Osteocyte (in vitro differentiated cells): ENCODE measurements at regions not wholly inside any gene's neighbourhood (a gene's known extent, or its start where the extent isn't known, plus 50 kb on each side); places are given as distances from the start of the nearest gene placed in this dataset.

Experiments used
- DNase-seq: peaks from one replicate; pipeline ENCODE4 v3.0.0; 2021; ENCODE audit warnings: mixed read lengths; ENCODE audit not compliant: unreplicated experiment; ENCODE audit errors: extremely low spot score
- H3K27ac Mint-ChIP-seq: one replicate; pipeline ENCODE4 v1.8.0; 2021; ENCODE audit warnings: mild to moderate bottlenecking, mixed read lengths; ENCODE audit not compliant: unreplicated experiment
- H3K27me3 Mint-ChIP-seq: one replicate; pipeline ENCODE4 v1.8.0; 2021; ENCODE audit warnings: mixed read lengths; ENCODE audit not compliant: unreplicated experiment
- H3K36me3 Mint-ChIP-seq: one replicate; pipeline ENCODE4 v1.8.0; 2021; ENCODE audit warnings: mixed read lengths; ENCODE audit not compliant: unreplicated experiment
- H3K4me1 Mint-ChIP-seq: one replicate; pipeline ENCODE4 v1.8.0; 2021; ENCODE audit warnings: mixed read lengths; ENCODE audit not compliant: unreplicated experiment
- H3K4me3 Mint-ChIP-seq: one replicate; pipeline ENCODE4 v1.8.0; 2021; ENCODE audit warnings: mild to moderate bottlenecking, moderate library complexity, mixed read lengths; ENCODE audit not compliant: unreplicated experiment
- H3K9me3 Mint-ChIP-seq: one replicate; pipeline ENCODE4 v1.8.0; 2021; ENCODE audit warnings: mixed read lengths; ENCODE audit not compliant: unreplicated experiment
- TF ChIP-seq, protein P1 (sequence below): fragments of 200-600 bp; sonication (generic); IDR thresholded peaks from 2 replicates; pipeline ENCODE4 v1.5.0; 2021; ENCODE audit warnings: antibody characterized with exemption, mild to moderate bottlenecking, moderate library complexity

DNA sequence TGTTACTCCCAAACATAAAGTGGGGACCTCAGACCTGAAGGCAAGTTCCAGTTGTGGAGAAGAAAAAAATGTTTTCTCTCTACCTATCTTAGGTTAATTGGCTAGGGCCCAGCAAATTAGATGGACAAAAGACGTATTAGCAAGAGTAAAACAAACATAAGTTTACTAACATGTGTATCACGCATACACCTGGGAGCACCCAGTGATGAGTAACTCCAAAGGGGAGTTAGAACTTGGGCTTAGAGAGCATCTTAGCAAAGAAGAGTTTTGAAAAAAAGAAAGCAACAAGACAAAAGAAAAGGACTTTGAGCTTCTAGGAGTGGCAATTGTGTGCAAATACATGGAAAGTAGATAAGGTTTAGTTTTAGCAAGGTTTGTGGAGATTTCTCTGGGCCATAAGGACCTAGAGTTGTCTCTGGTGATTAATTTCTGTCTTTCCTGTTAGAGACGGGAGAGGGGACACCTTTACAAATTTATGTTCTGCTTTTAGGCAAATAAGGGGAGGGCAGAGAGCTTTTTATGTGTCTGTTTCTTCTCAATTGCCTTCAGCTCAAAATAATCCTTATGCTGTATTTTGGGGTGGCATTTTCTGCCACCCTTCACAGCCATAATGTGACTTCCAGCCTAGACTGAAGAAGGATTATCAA, 76.7 kb upstream of the PTGFRN start:
- Mint-ChIP-seq H3K27ac (no peak overlapping the region), H3K4me3 (no peak overlapping the region)

DNA sequence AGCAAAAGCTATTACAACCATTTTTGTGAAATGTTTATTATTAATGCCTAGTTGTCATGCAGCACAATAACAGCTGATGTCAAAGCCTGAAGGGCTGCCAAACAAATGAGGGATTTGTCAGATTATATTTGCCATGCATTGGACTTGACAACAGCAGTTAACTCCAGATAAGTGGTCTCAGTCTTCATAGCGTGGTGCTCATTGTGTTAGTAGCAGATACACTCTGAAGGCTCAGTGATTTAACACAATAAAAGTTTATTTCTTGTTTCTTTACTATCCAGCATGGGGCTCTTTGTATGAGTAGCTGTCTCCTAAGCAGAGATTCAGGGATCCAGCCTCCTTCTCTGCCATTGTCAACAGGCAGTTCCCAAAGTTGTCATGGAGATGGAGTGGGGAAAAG, 76.0 kb upstream of the PTGFRN start:
- no peaks in the 10 kb centered on the region for H3K36me3 Mint-ChIP-seq
- H3K4me3 Mint-ChIP-seq, result no peak overlapping the region
- H3K27me3 Mint-ChIP-seq, result peaks cover 32% of the 10 kb centered on the region
- TF ChIP-seq, protein P1, sequence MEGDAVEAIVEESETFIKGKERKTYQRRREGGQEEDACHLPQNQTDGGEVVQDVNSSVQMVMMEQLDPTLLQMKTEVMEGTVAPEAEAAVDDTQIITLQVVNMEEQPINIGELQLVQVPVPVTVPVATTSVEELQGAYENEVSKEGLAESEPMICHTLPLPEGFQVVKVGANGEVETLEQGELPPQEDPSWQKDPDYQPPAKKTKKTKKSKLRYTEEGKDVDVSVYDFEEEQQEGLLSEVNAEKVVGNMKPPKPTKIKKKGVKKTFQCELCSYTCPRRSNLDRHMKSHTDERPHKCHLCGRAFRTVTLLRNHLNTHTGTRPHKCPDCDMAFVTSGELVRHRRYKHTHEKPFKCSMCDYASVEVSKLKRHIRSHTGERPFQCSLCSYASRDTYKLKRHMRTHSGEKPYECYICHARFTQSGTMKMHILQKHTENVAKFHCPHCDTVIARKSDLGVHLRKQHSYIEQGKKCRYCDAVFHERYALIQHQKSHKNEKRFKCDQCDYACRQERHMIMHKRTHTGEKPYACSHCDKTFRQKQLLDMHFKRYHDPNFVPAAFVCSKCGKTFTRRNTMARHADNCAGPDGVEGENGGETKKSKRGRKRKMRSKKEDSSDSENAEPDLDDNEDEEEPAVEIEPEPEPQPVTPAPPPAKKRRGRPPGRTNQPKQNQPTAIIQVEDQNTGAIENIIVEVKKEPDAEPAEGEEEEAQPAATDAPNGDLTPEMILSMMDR, result no peak
- no peak overlapping the region for H3K27ac Mint-ChIP-seq
- H3K9me3 Mint-ChIP-seq, result peaks cover 7% of the 10 kb centered on the region
- no peak for DNase-seq
- H3K4me1 Mint-ChIP-seq, result no peaks in the 10 kb centered on the region

More for the DNA sequence above, 76.7 kb upstream of the PTGFRN start:
- H3K9me3 Mint-ChIP-seq, result peaks cover 7% of the 10 kb centered on the region
- H3K4me1 Mint-ChIP-seq, result no peaks in the 10 kb centered on the region
- DNase-seq, result no peak
- TF ChIP-seq, protein P1, result no peak
- no peaks in the 10 kb centered on the region for H3K36me3 Mint-ChIP-seq
- peaks cover 32% of the 10 kb centered on the region for H3K27me3 Mint-ChIP-seq

DNA sequence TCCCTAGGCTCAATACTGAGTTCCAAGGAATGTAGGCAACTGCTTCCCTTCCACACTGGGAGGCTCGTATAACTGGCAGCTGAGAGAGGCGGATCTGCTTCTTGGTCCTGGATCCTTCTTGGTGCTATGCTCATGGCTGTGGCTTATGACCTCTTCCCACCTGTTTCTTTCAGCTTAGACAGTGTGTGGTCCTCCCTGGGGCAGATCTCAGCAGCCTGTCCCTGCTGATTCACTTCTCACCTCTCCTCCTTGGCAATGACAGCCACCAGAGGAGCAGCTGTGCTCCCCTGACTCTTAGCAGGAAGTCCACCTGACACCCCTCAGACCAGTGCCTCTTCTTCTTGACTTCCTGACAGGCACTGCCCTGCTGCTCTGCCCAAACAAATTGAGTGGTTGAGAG, 75.1 kb upstream of the PTGFRN start:
- peaks cover 32% of the 10 kb centered on the region for H3K27me3 Mint-ChIP-seq
- no peaks in the 10 kb centered on the region for H3K36me3 Mint-ChIP-seq
- TF ChIP-seq, protein P1, result no peak
- no peak overlapping the region for H3K27ac Mint-ChIP-seq
- no peak overlapping the region for H3K4me3 Mint-ChIP-seq
- H3K4me1 Mint-ChIP-seq, result no peaks in the 10 kb centered on the region
- peaks cover 7% of the 10 kb centered on the region for H3K9me3 Mint-ChIP-seq
- DNase-seq, result no peak

DNA sequence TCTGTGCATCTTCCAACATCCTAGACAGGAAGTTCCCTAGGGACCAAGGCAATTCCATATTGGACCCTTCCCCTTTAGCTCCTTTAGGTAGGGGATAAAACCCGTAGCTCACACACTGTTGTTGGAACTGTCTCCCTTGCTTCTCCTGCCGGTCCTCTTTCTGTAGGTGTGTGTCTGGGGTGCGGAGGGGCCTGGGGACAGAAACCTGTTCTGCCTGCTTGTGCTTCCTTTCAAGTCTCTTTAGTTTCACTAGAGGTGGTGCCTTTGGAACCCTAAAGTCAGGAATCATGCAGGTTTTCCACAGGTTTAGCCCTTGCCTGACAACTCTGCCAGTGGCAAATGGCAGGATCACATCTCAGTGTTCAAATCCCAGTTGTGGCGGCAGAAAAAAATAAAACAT, 74.6 kb upstream of the PTGFRN start:
- no peak overlapping the region for H3K4me3 Mint-ChIP-seq
- no peak overlapping the region for H3K27ac Mint-ChIP-seq
- H3K9me3 Mint-ChIP-seq, result peaks cover 7% of the 10 kb centered on the region
- DNase-seq, result no peak
- H3K4me1 Mint-ChIP-seq, result no peaks in the 10 kb centered on the region
- H3K36me3 Mint-ChIP-seq, result no peaks in the 10 kb centered on the region
- peaks cover 32% of the 10 kb centered on the region for H3K27me3 Mint-ChIP-seq
- TF ChIP-seq, protein P1, result no peak

DNA sequence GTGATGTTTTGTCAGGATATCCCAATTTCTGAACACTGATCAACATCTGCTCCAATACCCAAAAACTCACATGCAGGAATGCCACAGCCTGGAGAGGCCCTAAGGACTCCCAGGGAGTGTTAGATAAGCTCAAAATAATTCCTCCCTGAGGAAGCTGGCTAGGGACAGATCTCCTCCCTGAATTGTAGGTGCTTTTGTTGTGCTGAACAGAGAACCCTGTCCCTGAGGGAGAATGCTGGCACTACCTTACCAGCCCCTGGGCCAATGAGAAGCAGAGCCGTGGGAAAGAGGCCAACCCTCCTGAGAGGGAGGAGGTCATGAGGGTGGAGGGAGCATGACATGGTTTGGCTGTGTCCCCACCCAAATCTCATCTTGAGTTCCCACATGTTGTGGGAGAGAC, 73.6 kb upstream of the PTGFRN start:
- Mint-ChIP-seq H3K27me3 (peaks cover 32% of the 10 kb centered on the region), H3K4me3 (no peak overlapping the region), H3K36me3 (no peaks in the 10 kb centered on the region), H3K4me1 (no peaks in the 10 kb centered on the region), H3K9me3 (peaks cover 7% of the 10 kb centered on the region), H3K27ac (no peak overlapping the region)
- no peak for DNase-seq
- TF ChIP-seq, protein P1, result no peak
